ENCODE measurements at regions not wholly inside any gene's neighbourhood (a gene's known extent, or its start where the extent isn't known, plus 50 kb on each side); places are given as distances from the start of the nearest gene placed in this dataset.
"Not testable (repeated sequence)": the region's sequence is repeated elsewhere in the genome, so short reads cannot be mapped to it uniquely, and the experiment has no call there.

DNA sequence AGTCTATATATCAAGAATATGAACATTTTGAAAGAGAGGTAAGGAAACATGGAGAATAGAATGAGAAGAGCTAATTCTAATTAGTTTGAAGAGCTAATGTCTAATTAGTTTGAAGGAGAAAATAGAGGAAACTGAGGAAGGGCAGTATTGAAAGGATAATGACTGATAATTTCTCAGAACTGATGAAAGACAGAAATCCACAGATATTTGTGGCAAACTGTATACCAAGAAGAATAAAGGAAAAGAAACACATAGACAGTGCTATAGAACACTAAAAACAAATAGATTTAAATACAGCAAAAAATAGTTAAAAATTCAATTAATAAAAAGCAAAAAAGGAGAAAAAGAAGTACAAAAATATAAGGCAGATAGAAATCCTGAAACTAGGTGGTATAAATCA, 354.4 kb downstream of the QKI start:
- no peak for DNase-seq (ENCODE audit: low read depth)

DNA sequence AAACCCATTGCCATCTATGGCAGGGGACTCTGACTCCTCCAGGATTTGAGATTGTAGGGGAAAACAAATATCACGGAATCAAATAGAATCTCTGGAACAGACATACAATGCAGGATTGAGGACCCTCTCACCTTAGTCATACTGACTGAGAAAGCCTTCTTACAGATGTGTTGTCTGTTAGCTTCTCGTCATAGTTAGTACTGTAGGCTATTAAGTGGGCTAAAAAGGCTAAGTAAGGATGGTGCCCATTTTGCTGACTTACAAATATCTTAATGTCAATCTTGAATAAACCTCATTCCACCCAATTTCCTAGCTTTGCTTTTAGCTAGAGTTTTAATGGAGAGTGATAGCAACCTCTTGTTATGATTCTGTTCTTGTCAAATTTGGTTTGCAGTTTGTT, 352.4 kb downstream of the QKI start:
- no peak for DNase-seq (ENCODE audit: low read depth)

GRCh38 chr6:163765335-163765734, 350.8 kb downstream of the QKI start:
- no peak for DNase-seq (ENCODE audit: low read depth)

DNA sequence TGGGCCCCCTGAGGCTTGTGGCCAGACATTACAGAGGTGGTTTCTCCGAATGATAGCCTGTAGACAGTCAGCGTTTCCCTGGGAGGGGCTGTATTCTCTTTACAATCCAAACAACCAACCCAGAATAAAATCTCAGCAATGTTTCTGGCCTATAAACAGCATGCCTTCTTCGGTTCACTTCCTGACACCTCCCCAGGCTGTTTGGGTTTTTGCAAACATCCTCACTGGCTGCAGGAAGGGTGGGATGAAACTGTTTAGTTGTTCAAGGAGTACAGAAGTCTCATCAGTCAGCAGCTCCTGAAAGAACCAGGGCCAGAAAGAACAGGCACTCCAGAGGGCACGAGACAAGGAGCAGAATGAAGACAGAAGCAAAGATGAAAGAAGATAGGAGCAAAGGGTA, 350.0 kb downstream of the QKI start:
- no peak for DNase-seq (ENCODE audit: low read depth)

DNA sequence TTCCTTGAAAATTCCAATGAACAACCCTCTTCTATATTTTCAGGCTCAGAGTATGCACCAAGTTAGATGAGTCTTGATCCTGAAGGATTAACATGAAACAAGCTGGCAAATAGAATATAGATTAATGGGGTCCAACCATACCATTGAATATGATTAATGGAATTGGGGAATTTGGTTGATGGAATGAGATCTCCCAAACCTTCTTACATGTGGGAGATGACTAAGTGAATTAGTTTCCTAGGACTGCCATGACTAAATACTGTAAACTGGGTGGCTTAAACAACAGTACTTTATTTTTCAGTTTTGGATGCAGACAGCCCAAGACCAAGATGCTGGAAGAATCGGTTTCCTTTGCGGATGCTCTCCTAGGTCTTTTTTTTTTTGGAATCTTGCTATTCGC, 347.0 kb downstream of the QKI start:
- no peak for DNase-seq (ENCODE audit: low read depth)

GRCh38 chr6:163760860-163761259, 346.3 kb downstream of the QKI start:
- no peak for DNase-seq (ENCODE audit: low read depth)

DNA sequence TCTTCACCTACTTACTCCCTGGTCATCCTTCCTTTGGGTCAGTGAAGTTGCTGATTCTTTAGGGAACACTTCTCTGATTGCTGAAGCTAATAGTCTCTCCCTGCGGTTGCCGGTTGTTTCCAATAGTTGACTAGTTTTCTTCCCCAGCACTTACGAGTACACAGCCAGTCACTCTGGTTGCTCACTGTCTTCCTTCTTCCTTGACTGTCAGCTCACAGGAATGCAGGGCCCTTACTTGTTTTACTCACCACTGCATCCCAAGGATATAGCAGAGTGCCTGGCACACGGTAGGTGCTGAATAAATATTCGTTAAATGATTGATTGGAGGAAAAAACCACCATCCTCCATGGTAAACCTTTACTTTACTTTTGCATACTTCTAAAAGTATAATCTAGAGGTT, 345.0 kb downstream of the QKI start:
- DNase-seq (ENCODE audit: low read depth), result no peak

GRCh38 chr6:163757520-163757919, 343.0 kb downstream of the QKI start:
- DNase-seq (ENCODE audit: low read depth), result no peak

- DNase-seq (ENCODE audit: low read depth), result no peak
Observed at GRCh38 chr6:163756079-163756478, 341.6 kb downstream of the QKI start.

- DNase-seq (ENCODE audit: low read depth), result no peak
Observed at GRCh38 chr6:163754866-163755265, 340.3 kb downstream of the QKI start.

- DNase-seq (ENCODE audit: low read depth), result no peak
Observed at GRCh38 chr6:163753430-163753829, 338.9 kb downstream of the QKI start.

- no peak for DNase-seq (ENCODE audit: low read depth)
Observed at GRCh38 chr6:163752446-163752845, 337.9 kb downstream of the QKI start.

- no peak for DNase-seq (ENCODE audit: low read depth)
Observed at GRCh38 chr6:163751032-163751525, 336.6 kb downstream of the QKI start.

GRCh38 chr6:163750431-163751031, 336.0 kb downstream of the QKI start:
- DNase-seq (ENCODE audit: low read depth), result no peak

DNA sequence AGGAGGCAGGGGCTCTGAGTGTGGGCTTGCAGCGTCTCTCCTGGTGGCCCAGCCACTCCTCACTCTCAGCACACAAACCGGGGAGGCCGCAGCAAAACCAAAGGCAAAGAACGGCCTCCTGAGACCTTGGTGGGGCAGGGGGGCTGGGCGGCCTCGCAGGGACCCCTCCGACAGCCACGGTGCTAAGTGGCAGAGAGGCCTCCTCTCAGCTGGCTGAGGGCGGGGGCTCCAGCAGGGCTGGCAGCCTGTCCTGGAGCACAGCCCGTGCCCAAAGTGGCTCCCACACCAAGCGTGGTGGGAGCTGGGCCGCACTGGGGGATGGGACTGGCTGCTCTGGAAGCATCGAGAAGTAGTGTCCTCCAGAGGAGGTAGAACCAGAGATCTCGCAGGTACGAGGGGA, 334.4 kb downstream of the QKI start:
- no peak for DNase-seq (ENCODE audit: low read depth)

GRCh38 chr6:163748036-163748435, 333.5 kb downstream of the QKI start:
- DNase-seq (ENCODE audit: low read depth), result no peak

- DNase-seq (ENCODE audit: low read depth), result not testable (repeated sequence)
Observed at GRCh38 chr6:163747058-163747457, 332.5 kb downstream of the QKI start.

DNA sequence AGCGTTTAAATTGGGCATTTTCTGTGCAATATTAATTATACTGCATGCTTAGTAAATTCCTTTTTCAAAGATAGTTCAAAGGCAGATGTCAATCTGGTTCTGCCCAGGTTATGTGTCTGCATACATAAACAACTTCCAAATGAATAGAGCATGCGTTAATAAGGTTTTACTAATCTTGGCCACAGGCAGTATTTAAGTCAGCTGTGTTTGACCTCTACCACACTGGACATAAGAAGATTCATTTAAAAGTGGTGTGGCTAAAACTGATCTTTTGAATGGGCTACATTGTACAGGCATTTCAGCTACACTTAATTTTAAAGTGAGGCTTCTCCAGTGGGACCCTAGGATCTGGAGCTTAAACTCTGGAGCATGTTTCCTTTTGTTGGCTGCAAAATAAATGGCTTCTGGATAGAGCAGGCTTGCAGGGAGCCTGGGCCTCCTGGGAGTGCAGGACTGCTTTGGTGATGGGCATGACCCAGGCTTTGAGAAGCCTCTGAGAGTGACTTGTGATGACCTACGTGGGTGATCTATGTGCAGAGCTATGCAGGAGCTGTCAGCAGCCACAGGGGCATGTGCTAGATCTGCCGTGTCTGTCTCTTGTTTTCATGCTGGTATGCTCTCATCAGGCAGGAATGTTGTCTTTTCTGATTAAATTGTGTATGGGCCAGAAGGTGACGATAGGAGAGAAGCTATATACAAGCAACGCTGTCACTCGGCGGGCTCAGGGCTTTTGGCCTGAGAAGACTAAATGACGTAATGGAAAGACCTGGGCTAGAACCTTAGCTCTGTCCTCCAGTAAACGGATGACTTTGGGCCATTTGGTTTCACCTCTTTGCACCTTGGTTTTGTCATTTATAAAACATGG, 331.2 kb downstream of the QKI start:
- no peak for DNase-seq (ENCODE audit: low read depth)

GRCh38 chr6:163744256-163744925, 329.9 kb downstream of the QKI start:
- DNase-seq (ENCODE audit: low read depth), result no peak

DNA sequence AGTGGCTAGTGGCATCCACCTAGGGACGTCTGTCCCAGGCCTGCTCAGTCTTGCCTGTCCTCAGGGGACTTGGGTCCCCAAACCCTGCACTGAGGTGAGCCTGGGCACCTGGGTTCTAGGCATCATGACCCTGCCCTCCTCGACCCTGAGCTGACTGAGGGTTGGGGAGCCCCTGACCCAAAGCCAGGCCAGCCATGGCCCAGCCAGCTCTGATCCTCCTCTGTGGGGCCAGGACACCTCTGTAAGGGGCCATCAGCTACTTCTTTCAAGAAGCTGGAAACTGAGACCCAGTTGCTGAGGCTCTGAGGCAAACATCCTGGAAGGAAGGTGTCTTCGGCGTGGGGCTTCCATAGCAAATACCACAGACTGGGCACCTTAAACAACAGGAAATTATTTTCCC, 329.3 kb downstream of the QKI start:
- no peak for DNase-seq (ENCODE audit: low read depth)

- no peak for DNase-seq (ENCODE audit: low read depth)
Observed at GRCh38 chr6:163741743-163742363, 327.3 kb downstream of the QKI start.

- DNase-seq (ENCODE audit: low read depth), result no peak
Observed at GRCh38 chr6:163741342-163741741, 326.8 kb downstream of the QKI start.

DNA sequence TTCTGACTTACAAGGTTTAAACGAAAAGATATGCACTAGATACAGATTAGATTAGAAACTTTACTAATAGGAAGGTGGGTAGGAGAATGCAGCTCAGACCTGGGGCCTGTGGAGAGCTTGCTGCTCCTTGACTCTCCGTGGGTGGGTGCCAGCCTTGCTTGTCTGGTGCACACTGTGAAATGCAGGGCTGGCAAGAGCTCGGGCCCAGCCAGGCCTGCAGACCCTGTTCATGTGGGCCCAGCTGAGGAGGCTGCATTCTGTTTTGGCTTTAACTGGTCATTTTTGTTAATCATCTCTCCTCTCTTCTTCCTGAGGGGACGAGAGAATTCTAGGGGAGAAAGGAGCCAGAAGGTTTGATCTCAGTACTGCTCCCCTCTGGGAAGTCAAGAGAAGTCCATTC, 325.4 kb downstream of the QKI start:
- DNase-seq (ENCODE audit: low read depth), result no peak
